DOHH2 (cell line): ENCODE measurements at regions not wholly inside any gene's neighbourhood (a gene's known extent, or its start where the extent isn't known, plus 50 kb on each side); places are given as distances from the start of the nearest gene placed in this dataset.

Experiments used
- EZH2phosphoT487 ChIP-seq: fragments of 200-600 bp; sonication (generic); IDR thresholded peaks from 2 replicates; pipeline ENCODE4 v1.6.1; 2017; ENCODE audit warnings: borderline replicate concordance, mild to moderate bottlenecking, antibody characterized with exemption, low read length, moderate library complexity, mixed read lengths
- TF ChIP-seq, protein P1 (sequence below): fragments of 200-600 bp; sonication (generic); IDR thresholded peaks from one replicate; pipeline ENCODE4 v1.5.1; 2014; ENCODE audit warnings: antibody characterized with exemption, mild to moderate bottlenecking, low read depth, low read length; ENCODE audit not compliant: poor library complexity, severe bottlenecking

DNA sequence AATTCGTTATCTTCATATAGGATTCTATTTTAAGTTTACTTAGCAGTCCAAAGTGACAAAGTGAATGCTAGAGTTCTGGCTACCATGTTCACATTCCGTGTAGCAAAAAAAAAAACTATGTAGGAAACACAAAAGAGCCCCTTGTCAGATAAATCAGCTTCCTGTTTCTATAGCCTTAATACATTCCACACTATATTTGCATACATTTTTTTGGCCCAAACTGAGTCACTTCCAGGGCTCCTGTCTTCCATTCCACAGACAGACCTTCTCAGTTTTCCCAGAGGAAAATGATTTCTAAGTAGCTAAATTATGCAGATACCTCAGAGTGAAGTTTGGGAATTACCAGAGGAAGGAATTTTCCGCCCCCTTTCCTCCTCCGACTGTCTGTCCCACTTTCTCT, 841.9 kb upstream of the HS3ST1 start:
- TF ChIP-seq, protein P1, sequence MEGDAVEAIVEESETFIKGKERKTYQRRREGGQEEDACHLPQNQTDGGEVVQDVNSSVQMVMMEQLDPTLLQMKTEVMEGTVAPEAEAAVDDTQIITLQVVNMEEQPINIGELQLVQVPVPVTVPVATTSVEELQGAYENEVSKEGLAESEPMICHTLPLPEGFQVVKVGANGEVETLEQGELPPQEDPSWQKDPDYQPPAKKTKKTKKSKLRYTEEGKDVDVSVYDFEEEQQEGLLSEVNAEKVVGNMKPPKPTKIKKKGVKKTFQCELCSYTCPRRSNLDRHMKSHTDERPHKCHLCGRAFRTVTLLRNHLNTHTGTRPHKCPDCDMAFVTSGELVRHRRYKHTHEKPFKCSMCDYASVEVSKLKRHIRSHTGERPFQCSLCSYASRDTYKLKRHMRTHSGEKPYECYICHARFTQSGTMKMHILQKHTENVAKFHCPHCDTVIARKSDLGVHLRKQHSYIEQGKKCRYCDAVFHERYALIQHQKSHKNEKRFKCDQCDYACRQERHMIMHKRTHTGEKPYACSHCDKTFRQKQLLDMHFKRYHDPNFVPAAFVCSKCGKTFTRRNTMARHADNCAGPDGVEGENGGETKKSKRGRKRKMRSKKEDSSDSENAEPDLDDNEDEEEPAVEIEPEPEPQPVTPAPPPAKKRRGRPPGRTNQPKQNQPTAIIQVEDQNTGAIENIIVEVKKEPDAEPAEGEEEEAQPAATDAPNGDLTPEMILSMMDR: no peak
- TF ChIP-seq EZH2phosphoT487: no peak
